HG03095 (cell line): ENCODE measurements at regions not wholly inside any gene's neighbourhood (a gene's known extent, or its start where the extent isn't known, plus 50 kb on each side); places are given as distances from the start of the nearest gene placed in this dataset.

Source experiments
- ATAC-seq: cut with Tn5 transposase; IDR thresholded peaks from one replicate; pipeline ENCODE4 v1.9.1; 2021; ENCODE audit warnings: moderate library complexity; ENCODE audit not compliant: unreplicated experiment

- no peak for ATAC-seq
These were observed 50.0 kb upstream of the ADA2 start for GRCh38 chr22:17269224-17269606.
